HepG2 (cell line): ENCODE measurements at regions not wholly inside any gene's neighbourhood (a gene's known extent, or its start where the extent isn't known, plus 50 kb on each side); places are given as distances from the start of the nearest gene placed in this dataset.

Experiments
- BRCA1 ChIP-seq: sonication (generic); formaldehyde crosslinking; IDR thresholded peaks from 2 replicates; pipeline ENCODE4 v1.4.0; 2020; ENCODE audit warnings: missing genetic modification reagents
- EP300 ChIP-seq, 3 experiments: sonication (generic) in 1 of 3; formaldehyde crosslinking in 1 of 3; IDR thresholded peaks; 2 replicates each; pipeline versions ENCODE4 v1.5.1 to v1.6.1; 2011 to 2020; ENCODE audit warnings: low read depth in 2 of 3, low read length in 2 of 3, borderline replicate concordance in 1 of 3, improper control_type of control experiment in 1 of 3, mild to moderate bottlenecking in 1 of 3, missing genetic modification reagents in 1 of 3, moderate library complexity in 1 of 3
- FOXA1 ChIP-seq, 2 experiments: fragments of 450-650 bp in 1 of 2; sonication (generic) in 1 of 2; formaldehyde crosslinking in 1 of 2; IDR thresholded peaks; 2 replicates each; pipeline versions ENCODE4 v1.4.0 to v1.6.1; 2016 to 2020; ENCODE audit warnings: missing genetic modification reagents in 1 of 2
- MED1 ChIP-seq: sonication (generic); formaldehyde crosslinking; IDR thresholded peaks from 2 replicates; pipeline ENCODE4 v1.4.0; 2020; ENCODE audit warnings: missing genetic modification reagents
- RNF2 ChIP-seq: fragments of 450-650 bp; conservative IDR thresholded peaks from 2 replicates; pipeline ENCODE4 v1.6.1; 2016; ENCODE audit warnings: low read depth
- SP1 ChIP-seq, 2 experiments: fragments of 450-650 bp in 1 of 2; sonication (generic) in 1 of 2; formaldehyde crosslinking in 1 of 2; IDR thresholded peaks; 2 replicates each; pipeline versions ENCODE4 v1.4.0 to v1.6.1; 2016 to 2020; ENCODE audit warnings: missing genetic modification reagents in 1 of 2
- TEAD2 ChIP-seq: sonication (generic); formaldehyde crosslinking; IDR thresholded peaks from 2 replicates; pipeline ENCODE4 v1.9.0; 2021; ENCODE audit warnings: missing genetic modification reagents
- U2AF2 ChIP-seq: fragments of 200-400 bp; formaldehyde crosslinking; IDR thresholded peaks from 2 replicates; pipeline ENCODE4 v1.6.1; 2017; ENCODE audit warnings: low read depth, mild to moderate bottlenecking, low read length
- ZNF274 ChIP-seq: sonication (generic); formaldehyde crosslinking; IDR thresholded peaks from 2 replicates; pipeline ENCODE4 v1.5.1; 2020; ENCODE audit warnings: mild to moderate bottlenecking, missing genetic modification reagents
- ZNF766 ChIP-seq: sonication (generic); formaldehyde crosslinking; IDR thresholded peaks from 2 replicates; pipeline ENCODE4 v1.5.0; 2020; ENCODE audit warnings: missing genetic modification reagents, borderline replicate concordance
- TF ChIP-seq, protein P1 (sequence below), 2 experiments: IDR thresholded peaks; 2 replicates each; pipeline ENCODE4 v1.6.1; 2011 to 2012; ENCODE audit warnings: low read length in 2 of 2, borderline replicate concordance in 1 of 2, low read depth in 1 of 2, mild to moderate bottlenecking in 1 of 2, moderate library complexity in 1 of 2
- TF ChIP-seq, protein P2 (sequence below): sonication (generic); formaldehyde crosslinking; IDR thresholded peaks from 2 replicates; pipeline ENCODE4 v1.5.0; 2020; ENCODE audit warnings: mild to moderate bottlenecking, missing genetic modification reagents, moderate library complexity
- TF ChIP-seq, protein P3 (sequence below): sonication (generic); formaldehyde crosslinking; IDR thresholded peaks from 2 replicates; pipeline ENCODE4 v1.9.0; 2021; ENCODE audit warnings: missing genetic modification reagents, borderline replicate concordance

DNA sequence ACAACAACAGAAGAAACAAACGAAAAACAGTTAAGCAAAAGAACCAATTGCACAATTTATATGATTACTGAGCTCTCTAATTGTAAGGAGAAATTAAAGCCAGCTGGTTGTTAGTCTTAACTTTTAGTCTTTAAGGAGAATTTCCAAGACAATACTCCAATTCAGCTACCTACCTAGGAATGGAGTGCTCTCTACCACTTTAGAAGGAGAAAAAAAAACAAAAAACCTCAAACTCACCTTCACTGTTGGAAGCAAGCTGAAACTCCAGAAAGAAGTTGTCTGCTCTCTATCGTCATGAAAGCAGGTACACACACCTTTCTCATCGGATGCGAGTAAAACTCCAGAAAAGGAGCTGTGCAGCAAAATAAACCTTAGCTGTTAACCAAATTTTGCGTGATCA, 86.1 kb upstream of the NPY2R start:
- TF ChIP-seq U2AF2 (no peak), TEAD2 (CRISPR knock-in tag) (no peak), ZNF274 (no peak), RNF2 (no peak), SP1 (IDR thresholded peaks at IDR 0.05) (no peak), SP1 (CRISPR knock-in tag; IDR thresholded peaks at IDR 0.05) (no peak), MED1 (CRISPR knock-in tag) (no peak), FOXA1 (IDR thresholded peaks at IDR 0.05) (no peak), FOXA1 (CRISPR knock-in tag; IDR thresholded peaks at IDR 0.05) (no peak), ZNF766 (no peak), EP300 (IDR thresholded peaks at IDR 0.05; ENCODE audit: low read depth in 2 of 2, low read length in 2 of 2) (no peak), EP300 (CRISPR knock-in tag; IDR thresholded peaks at IDR 0.05; ENCODE audit: borderline replicate concordance) (no peak), BRCA1 (CRISPR knock-in tag) (no peak)
- TF ChIP-seq, protein P1, sequence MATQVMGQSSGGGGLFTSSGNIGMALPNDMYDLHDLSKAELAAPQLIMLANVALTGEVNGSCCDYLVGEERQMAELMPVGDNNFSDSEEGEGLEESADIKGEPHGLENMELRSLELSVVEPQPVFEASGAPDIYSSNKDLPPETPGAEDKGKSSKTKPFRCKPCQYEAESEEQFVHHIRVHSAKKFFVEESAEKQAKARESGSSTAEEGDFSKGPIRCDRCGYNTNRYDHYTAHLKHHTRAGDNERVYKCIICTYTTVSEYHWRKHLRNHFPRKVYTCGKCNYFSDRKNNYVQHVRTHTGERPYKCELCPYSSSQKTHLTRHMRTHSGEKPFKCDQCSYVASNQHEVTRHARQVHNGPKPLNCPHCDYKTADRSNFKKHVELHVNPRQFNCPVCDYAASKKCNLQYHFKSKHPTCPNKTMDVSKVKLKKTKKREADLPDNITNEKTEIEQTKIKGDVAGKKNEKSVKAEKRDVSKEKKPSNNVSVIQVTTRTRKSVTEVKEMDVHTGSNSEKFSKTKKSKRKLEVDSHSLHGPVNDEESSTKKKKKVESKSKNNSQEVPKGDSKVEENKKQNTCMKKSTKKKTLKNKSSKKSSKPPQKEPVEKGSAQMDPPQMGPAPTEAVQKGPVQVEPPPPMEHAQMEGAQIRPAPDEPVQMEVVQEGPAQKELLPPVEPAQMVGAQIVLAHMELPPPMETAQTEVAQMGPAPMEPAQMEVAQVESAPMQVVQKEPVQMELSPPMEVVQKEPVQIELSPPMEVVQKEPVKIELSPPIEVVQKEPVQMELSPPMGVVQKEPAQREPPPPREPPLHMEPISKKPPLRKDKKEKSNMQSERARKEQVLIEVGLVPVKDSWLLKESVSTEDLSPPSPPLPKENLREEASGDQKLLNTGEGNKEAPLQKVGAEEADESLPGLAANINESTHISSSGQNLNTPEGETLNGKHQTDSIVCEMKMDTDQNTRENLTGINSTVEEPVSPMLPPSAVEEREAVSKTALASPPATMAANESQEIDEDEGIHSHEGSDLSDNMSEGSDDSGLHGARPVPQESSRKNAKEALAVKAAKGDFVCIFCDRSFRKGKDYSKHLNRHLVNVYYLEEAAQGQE (IDR thresholded peaks at IDR 0.05; ENCODE audit: borderline replicate concordance in 1 of 2, low read depth in 1 of 2, low read length in 2 of 2): no peak
- TF ChIP-seq, protein P2, sequence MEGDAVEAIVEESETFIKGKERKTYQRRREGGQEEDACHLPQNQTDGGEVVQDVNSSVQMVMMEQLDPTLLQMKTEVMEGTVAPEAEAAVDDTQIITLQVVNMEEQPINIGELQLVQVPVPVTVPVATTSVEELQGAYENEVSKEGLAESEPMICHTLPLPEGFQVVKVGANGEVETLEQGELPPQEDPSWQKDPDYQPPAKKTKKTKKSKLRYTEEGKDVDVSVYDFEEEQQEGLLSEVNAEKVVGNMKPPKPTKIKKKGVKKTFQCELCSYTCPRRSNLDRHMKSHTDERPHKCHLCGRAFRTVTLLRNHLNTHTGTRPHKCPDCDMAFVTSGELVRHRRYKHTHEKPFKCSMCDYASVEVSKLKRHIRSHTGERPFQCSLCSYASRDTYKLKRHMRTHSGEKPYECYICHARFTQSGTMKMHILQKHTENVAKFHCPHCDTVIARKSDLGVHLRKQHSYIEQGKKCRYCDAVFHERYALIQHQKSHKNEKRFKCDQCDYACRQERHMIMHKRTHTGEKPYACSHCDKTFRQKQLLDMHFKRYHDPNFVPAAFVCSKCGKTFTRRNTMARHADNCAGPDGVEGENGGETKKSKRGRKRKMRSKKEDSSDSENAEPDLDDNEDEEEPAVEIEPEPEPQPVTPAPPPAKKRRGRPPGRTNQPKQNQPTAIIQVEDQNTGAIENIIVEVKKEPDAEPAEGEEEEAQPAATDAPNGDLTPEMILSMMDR (CRISPR knock-in tag): no peak
- TF ChIP-seq, protein P3, sequence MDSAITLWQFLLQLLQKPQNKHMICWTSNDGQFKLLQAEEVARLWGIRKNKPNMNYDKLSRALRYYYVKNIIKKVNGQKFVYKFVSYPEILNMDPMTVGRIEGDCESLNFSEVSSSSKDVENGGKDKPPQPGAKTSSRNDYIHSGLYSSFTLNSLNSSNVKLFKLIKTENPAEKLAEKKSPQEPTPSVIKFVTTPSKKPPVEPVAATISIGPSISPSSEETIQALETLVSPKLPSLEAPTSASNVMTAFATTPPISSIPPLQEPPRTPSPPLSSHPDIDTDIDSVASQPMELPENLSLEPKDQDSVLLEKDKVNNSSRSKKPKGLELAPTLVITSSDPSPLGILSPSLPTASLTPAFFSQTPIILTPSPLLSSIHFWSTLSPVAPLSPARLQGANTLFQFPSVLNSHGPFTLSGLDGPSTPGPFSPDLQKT: no peak
